ENCODE measurements at regions not wholly inside any gene's neighbourhood (a gene's known extent, or its start where the extent isn't known, plus 50 kb on each side); places are given as distances from the start of the nearest gene placed in this dataset.

- H3K9me3 ChIP-seq (ENCODE audit: insufficient read depth, low read length), result no peaks in the 10 kb centered on the region
- H3K27me3 ChIP-seq (ENCODE audit: low read depth, low read length), result no peaks in the 10 kb centered on the region
- no peak overlapping the region for H3K9ac ChIP-seq (ENCODE audit: low read length)
- no peak overlapping the region for H3K4me2 ChIP-seq (ENCODE audit: low read length)
- H3K4me1 ChIP-seq (ENCODE audit: low read length), result no peaks in the 10 kb centered on the region
- no peak overlapping the region for H3K27ac ChIP-seq (ENCODE audit: low read length)
- H3K79me2 ChIP-seq (ENCODE audit: low read length), result no peaks in the 10 kb centered on the region
- TF ChIP-seq EZH2phosphoT487 (IDR thresholded peaks at IDR 0.05; ENCODE audit: low read depth) (no peak), CTCF (IDR thresholded peaks at IDR 0.05; ENCODE audit: low read depth, low read length) (no peak)
- no peak overlapping the region for H2AFZ ChIP-seq (ENCODE audit: low read depth, low read length)
- no peak overlapping the region for H3K4me3 ChIP-seq (ENCODE audit: low read length)
- no peaks in the 10 kb centered on the region for H4K20me1 ChIP-seq (ENCODE audit: insufficient read depth, low read length)
- no peaks in the 10 kb centered on the region for H3K36me3 ChIP-seq (replicated peaks; ENCODE audit: low read depth, low read length)
These were observed 445.9 kb upstream of the ANO3 start for GRCh38 chr11:25886036-25886435.

- Histone ChIP-seq H3K9ac (ENCODE audit: low read length) (no peak overlapping the region), H3K79me2 (ENCODE audit: low read length) (no peaks in the 10 kb centered on the region), H3K27ac (ENCODE audit: low read length) (no peak overlapping the region), H3K36me3 (replicated peaks; ENCODE audit: low read depth, low read length) (no peaks in the 10 kb centered on the region), H2AFZ (ENCODE audit: low read depth, low read length) (no peak overlapping the region), H3K4me2 (ENCODE audit: low read length) (no peak overlapping the region), H3K4me1 (ENCODE audit: low read length) (no peaks in the 10 kb centered on the region), H3K27me3 (ENCODE audit: low read depth, low read length) (no peaks in the 10 kb centered on the region), H4K20me1 (ENCODE audit: insufficient read depth, low read length) (no peaks in the 10 kb centered on the region), H3K4me3 (ENCODE audit: low read length) (no peak overlapping the region), H3K9me3 (ENCODE audit: insufficient read depth, low read length) (no peaks in the 10 kb centered on the region)
- TF ChIP-seq EZH2phosphoT487 (IDR thresholded peaks at IDR 0.05; ENCODE audit: low read depth) (no peak), CTCF (IDR thresholded peaks at IDR 0.05; ENCODE audit: low read depth, low read length) (no peak)
These were observed 441.2 kb upstream of the ANO3 start for GRCh38 chr11:25890626-25891260.

GRCh38 chr11:25891960-25892359, 440.0 kb upstream of the ANO3 start:
- no peaks in the 10 kb centered on the region for H3K27me3 ChIP-seq (ENCODE audit: low read depth, low read length)
- H3K79me2 ChIP-seq (ENCODE audit: low read length), result no peaks in the 10 kb centered on the region
- H2AFZ ChIP-seq (ENCODE audit: low read depth, low read length), result no peak overlapping the region
- no peak overlapping the region for H3K27ac ChIP-seq (ENCODE audit: low read length)
- H3K4me2 ChIP-seq (ENCODE audit: low read length), result no peak overlapping the region
- no peaks in the 10 kb centered on the region for H4K20me1 ChIP-seq (ENCODE audit: insufficient read depth, low read length)
- no peak overlapping the region for H3K4me3 ChIP-seq (ENCODE audit: low read length)
- no peaks in the 10 kb centered on the region for H3K4me1 ChIP-seq (ENCODE audit: low read length)
- no peak overlapping the region for H3K9ac ChIP-seq (ENCODE audit: low read length)
- TF ChIP-seq CTCF (IDR thresholded peaks at IDR 0.05; ENCODE audit: low read depth, low read length) (no peak), EZH2phosphoT487 (IDR thresholded peaks at IDR 0.05; ENCODE audit: low read depth) (no peak)
- H3K36me3 ChIP-seq (replicated peaks; ENCODE audit: low read depth, low read length), result no peaks in the 10 kb centered on the region
- no peaks in the 10 kb centered on the region for H3K9me3 ChIP-seq (ENCODE audit: insufficient read depth, low read length)

GRCh38 chr11:25899617-25900160, 432.2 kb upstream of the ANO3 start:
- no peaks in the 10 kb centered on the region for H4K20me1 ChIP-seq (ENCODE audit: insufficient read depth, low read length)
- H3K9me3 ChIP-seq (ENCODE audit: insufficient read depth, low read length), result no peaks in the 10 kb centered on the region
- no peak overlapping the region for H3K27ac ChIP-seq (ENCODE audit: low read length)
- H3K27me3 ChIP-seq (ENCODE audit: low read depth, low read length), result no peaks in the 10 kb centered on the region
- no peak overlapping the region for H3K9ac ChIP-seq (ENCODE audit: low read length)
- no peaks in the 10 kb centered on the region for H3K79me2 ChIP-seq (ENCODE audit: low read length)
- no peaks in the 10 kb centered on the region for H3K4me1 ChIP-seq (ENCODE audit: low read length)
- TF ChIP-seq CTCF (IDR thresholded peaks at IDR 0.05; ENCODE audit: low read depth, low read length), result no peak
- TF ChIP-seq EZH2phosphoT487 (IDR thresholded peaks at IDR 0.05; ENCODE audit: low read depth), result no peak
- H3K4me3 ChIP-seq (ENCODE audit: low read length), result no peak overlapping the region
- no peak overlapping the region for H2AFZ ChIP-seq (ENCODE audit: low read depth, low read length)
- H3K36me3 ChIP-seq (replicated peaks; ENCODE audit: low read depth, low read length), result no peaks in the 10 kb centered on the region
- no peak overlapping the region for H3K4me2 ChIP-seq (ENCODE audit: low read length)
